Thyroid gland (tissue), 4 donors: ENCODE measurements at regions not wholly inside any gene's neighbourhood (a gene's known extent, or its start where the extent isn't known, plus 50 kb on each side); places are given as distances from the start of the nearest gene placed in this dataset.

Source experiments
- CTCF ChIP-seq, 6 experiments: fragments of 200-600 bp in 3 of 6; fragments of 450-650 bp in 3 of 6; sonication (generic) in 3 of 6; IDR thresholded peaks; one replicate each; pipeline ENCODE4 v1.5.1; 2016 to 2019; ENCODE audit warnings: antibody characterized with exemption in 6 of 6, mild to moderate bottlenecking in 2 of 6, inconsistent platforms in 1 of 6, moderate library complexity in 1 of 6
- POLR2A ChIP-seq, 2 donors: fragments of 450-650 bp; IDR thresholded peaks; one replicate each; pipeline ENCODE4 v1.6.1; 2017; ENCODE audit warnings: antibody characterized with exemption in 2 of 2, mild to moderate bottlenecking in 2 of 2, moderate library complexity in 1 of 2

- TF ChIP-seq CTCF (IDR thresholded peaks at IDR 0.05) (no peak), POLR2A (IDR thresholded peaks at IDR 0.05) (no peak)
Measured at GRCh38 chr2:238747557-238747956, 100.3 kb upstream of the TWIST2 start.
